SH-SY5Y (cell line): ENCODE measurements at regions not wholly inside any gene's neighbourhood (a gene's known extent, or its start where the extent isn't known, plus 50 kb on each side); places are given as distances from the start of the nearest gene placed in this dataset.

Source experiments
- GATA2 ChIP-seq: IDR thresholded peaks from 2 replicates; pipeline ENCODE4 v1.6.1; 2011; ENCODE audit warnings: mild to moderate bottlenecking, low read depth, low read length
- GATA3 ChIP-seq: IDR thresholded peaks from 2 replicates; pipeline ENCODE4 v1.6.1; 2011; ENCODE audit warnings: low read depth, mild to moderate bottlenecking, low read length, moderate library complexity

- TF ChIP-seq GATA3 (no peak), GATA2 (no peak)
Observed at GRCh38 chr4:15345134-15345533, 82.7 kb upstream of the C1QTNF7 start.

- TF ChIP-seq GATA3 (no peak), GATA2 (no peak)
Observed at GRCh38 chr4:15348236-15348635, 79.6 kb upstream of the C1QTNF7 start.

GRCh38 chr4:15348695-15349094, 79.1 kb upstream of the C1QTNF7 start:
- TF ChIP-seq GATA2 = no peak
- TF ChIP-seq GATA3 = no peak

- TF ChIP-seq GATA2 = no peak
- no peak for TF ChIP-seq GATA3
Observed at GRCh38 chr4:15349531-15349935, 78.3 kb upstream of the C1QTNF7 start.

GRCh38 chr4:15349965-15350364, 77.9 kb upstream of the C1QTNF7 start:
- TF ChIP-seq GATA2 = no peak
- TF ChIP-seq GATA3 = no peak

GRCh38 chr4:15352524-15352923, 75.3 kb upstream of the C1QTNF7 start:
- peak; percentile 10; the same call in 1 of the 2 replicates for TF ChIP-seq GATA2
- TF ChIP-seq GATA3 = no peak

GRCh38 chr4:15353207-15353606, 74.6 kb upstream of the C1QTNF7 start:
- no peak for TF ChIP-seq GATA3
- TF ChIP-seq GATA2 = no peak

GRCh38 chr4:15354371-15355297, 73.2 kb upstream of the C1QTNF7 start:
- TF ChIP-seq GATA3 (no peak), GATA2 (no peak)

GRCh38 chr4:15361529-15361928, 66.3 kb upstream of the C1QTNF7 start:
- TF ChIP-seq GATA3 (no peak), GATA2 (no peak)

- no peak for TF ChIP-seq GATA2
- TF ChIP-seq GATA3 = no peak
Observed at GRCh38 chr4:15362541-15362940, 65.3 kb upstream of the C1QTNF7 start.

GRCh38 chr4:15364183-15364582, 63.6 kb upstream of the C1QTNF7 start:
- no peak for TF ChIP-seq GATA2
- TF ChIP-seq GATA3 = no peak

GRCh38 chr4:15365641-15366040, 62.2 kb upstream of the C1QTNF7 start:
- no peak for TF ChIP-seq GATA2
- TF ChIP-seq GATA3 = no peak

GRCh38 chr4:15366721-15367120, 61.1 kb upstream of the C1QTNF7 start:
- TF ChIP-seq GATA3 (no peak), GATA2 (no peak)

GRCh38 chr4:15368856-15369255, 59.0 kb upstream of the C1QTNF7 start:
- TF ChIP-seq GATA3 = no peak

GRCh38 chr4:15370296-15370695, 57.5 kb upstream of the C1QTNF7 start:
- TF ChIP-seq GATA3 = no peak
- no peak for TF ChIP-seq GATA2
